GOT3 (cell line): ENCODE measurements at regions not wholly inside any gene's neighbourhood (a gene's known extent, or its start where the extent isn't known, plus 50 kb on each side); places are given as distances from the start of the nearest gene placed in this dataset.

ENCODE experiments used
- DNase-seq: peaks from one replicate; lab custom pipeline; 2025; ENCODE audit warnings: mixed read lengths; lab: John Stamatoyannopoulos, UW

- no peak for DNase-seq
These were observed 320.4 kb upstream of the SLC7A11 start for GRCh38 chr4:138562544-138562991.

- no peak for DNase-seq
These were observed 319.8 kb upstream of the SLC7A11 start for GRCh38 chr4:138561906-138562305.

GRCh38 chr4:138561276-138561880, 319.2 kb upstream of the SLC7A11 start:
- DNase-seq: no peak

- no peak for DNase-seq
These were observed 318.3 kb upstream of the SLC7A11 start for GRCh38 chr4:138560448-138560847.

GRCh38 chr4:138558886-138559285, 316.7 kb upstream of the SLC7A11 start:
- DNase-seq: no peak

GRCh38 chr4:138555584-138555983, 313.4 kb upstream of the SLC7A11 start:
- DNase-seq: no peak

GRCh38 chr4:138555108-138555507, 313.0 kb upstream of the SLC7A11 start:
- DNase-seq: no peak

- no peak for DNase-seq
These were observed 311.1 kb upstream of the SLC7A11 start for GRCh38 chr4:138553001-138553845.

GRCh38 chr4:138542191-138542776, 300.1 kb upstream of the SLC7A11 start:
- DNase-seq: no peak

- no peak for DNase-seq
These were observed 298.1 kb upstream of the SLC7A11 start for GRCh38 chr4:138540056-138540800.

GRCh38 chr4:138538743-138539142, 296.6 kb upstream of the SLC7A11 start:
- DNase-seq: no peak

- no peak for DNase-seq
These were observed 295.8 kb upstream of the SLC7A11 start for GRCh38 chr4:138537731-138538490.

GRCh38 chr4:138535316-138535715, 293.2 kb upstream of the SLC7A11 start:
- DNase-seq: no peak

- no peak for DNase-seq
These were observed 280.2 kb upstream of the SLC7A11 start for GRCh38 chr4:138522366-138522765.

- no peak for DNase-seq
These were observed 279.7 kb upstream of the SLC7A11 start for GRCh38 chr4:138521809-138522208.

GRCh38 chr4:138519436-138519835, 277.3 kb upstream of the SLC7A11 start:
- DNase-seq: no peak

- DNase-seq: no peak
These were observed 271.4 kb upstream of the SLC7A11 start for GRCh38 chr4:138513535-138513934.

GRCh38 chr4:138512756-138513155, 270.6 kb upstream of the SLC7A11 start:
- DNase-seq: no peak

- no peak for DNase-seq
These were observed 267.9 kb upstream of the SLC7A11 start for GRCh38 chr4:138510053-138510452.

GRCh38 chr4:138509346-138509745, 267.2 kb upstream of the SLC7A11 start:
- no peak for DNase-seq

GRCh38 chr4:138507522-138507921, 265.4 kb upstream of the SLC7A11 start:
- DNase-seq: no peak

GRCh38 chr4:138501614-138502013, 259.5 kb upstream of the SLC7A11 start:
- no peak for DNase-seq
